H9 (cell line): ENCODE measurements at regions not wholly inside any gene's neighbourhood (a gene's known extent, or its start where the extent isn't known, plus 50 kb on each side); places are given as distances from the start of the nearest gene placed in this dataset.
"Not testable (repeated sequence)": the region's sequence is repeated elsewhere in the genome, so short reads cannot be mapped to it uniquely, and the experiment has no call there.

Experiments
- DNase-seq: peaks from one replicate; pipeline ENCODE4 v3.0.0-alpha.2; 2017
- H2AFZ ChIP-seq: one replicate; pipeline ENCODE4 v1.6.1; 2013; ENCODE audit warnings: mild to moderate bottlenecking, low read length, control low read depth, moderate library complexity
- H2AK5ac ChIP-seq: 2 replicates; pipeline ENCODE4 v1.6.1; 2013; ENCODE audit warnings: low read length, control low read depth, mixed read lengths; ENCODE audit not compliant: insufficient read length
- H2BK120ac ChIP-seq: one replicate; pipeline ENCODE4 v1.6.1; 2013; ENCODE audit warnings: low read depth, mild to moderate bottlenecking, low read length, control low read depth, inconsistent platforms; ENCODE audit not compliant: poor library complexity, severe bottlenecking
- H2BK12ac ChIP-seq: 2 replicates; pipeline ENCODE4 v1.6.1; 2013; ENCODE audit warnings: low read length, control low read depth, mixed read lengths, low read depth; ENCODE audit not compliant: insufficient read length
- H2BK15ac ChIP-seq: 2 replicates; pipeline ENCODE4 v1.6.1; 2013; ENCODE audit warnings: low read depth, low read length, control low read depth
- H2BK20ac ChIP-seq: one replicate; pipeline ENCODE4 v1.6.1; 2013; ENCODE audit warnings: low read depth, mild to moderate bottlenecking, low read length, control low read depth, inconsistent platforms; ENCODE audit not compliant: poor library complexity, severe bottlenecking
- H2BK5ac ChIP-seq: 2 replicates; pipeline ENCODE4 v1.6.1; 2013; ENCODE audit warnings: low read length, control low read depth, mixed read lengths; ENCODE audit not compliant: insufficient read length
- H3K14ac ChIP-seq: 2 replicates; pipeline ENCODE4 v1.6.1; 2013; ENCODE audit warnings: low read length, control low read depth; ENCODE audit not compliant: insufficient read depth
- H3K18ac ChIP-seq: 2 replicates; pipeline ENCODE4 v1.6.1; 2013; ENCODE audit warnings: low read depth, mild to moderate bottlenecking, mixed read lengths, low read length, control low read depth; ENCODE audit not compliant: insufficient read length
- H3K23ac ChIP-seq: 2 replicates; pipeline ENCODE4 v1.6.1; 2013; ENCODE audit warnings: low read length, control low read depth, mixed read lengths, low read depth; ENCODE audit not compliant: insufficient read length
- H3K23me2 ChIP-seq: 2 replicates; pipeline ENCODE4 v1.6.1; 2013; ENCODE audit warnings: low read depth, mild to moderate bottlenecking, mixed read lengths, low read length, control low read depth; ENCODE audit not compliant: insufficient read length, poor library complexity, severe bottlenecking
- H3K27ac ChIP-seq: 2 replicates; pipeline ENCODE4 v1.5.1; 2013; ENCODE audit warnings: low read length, control low read depth, mixed read lengths, low read depth; ENCODE audit not compliant: insufficient read length
- H3K27me3 ChIP-seq: 2 replicates; pipeline ENCODE4 v1.6.1; 2013; ENCODE audit warnings: low read length, control low read depth, inconsistent platforms; ENCODE audit not compliant: insufficient read depth
- H3K4ac ChIP-seq: 2 replicates; pipeline ENCODE4 v1.6.1; 2013; ENCODE audit warnings: low read depth, mild to moderate bottlenecking, control low read depth, inconsistent platforms, low read length, moderate library complexity
- H3K4me1 ChIP-seq: 2 replicates; pipeline ENCODE4 v1.6.1; 2013; ENCODE audit warnings: low read length, control low read depth, inconsistent platforms; ENCODE audit not compliant: insufficient read depth
- H3K4me2 ChIP-seq: 2 replicates; pipeline ENCODE4 v1.6.1; 2013; ENCODE audit warnings: low read length, control low read depth, mixed read lengths; ENCODE audit not compliant: insufficient read length, insufficient read depth
- H3K56ac ChIP-seq: 2 replicates; pipeline ENCODE4 v1.6.1; 2013; ENCODE audit warnings: low read depth, mild to moderate bottlenecking, mixed read lengths, low read length, control low read depth; ENCODE audit not compliant: insufficient read length
- H3K79me1 ChIP-seq: 2 replicates; pipeline ENCODE4 v1.6.1; 2013; ENCODE audit warnings: low read depth, mild to moderate bottlenecking, moderate library complexity, low read length, control low read depth, inconsistent platforms; ENCODE audit not compliant: insufficient read depth, poor library complexity, severe bottlenecking
- H3K79me2 ChIP-seq: 2 replicates; pipeline ENCODE4 v1.6.1; 2013; ENCODE audit warnings: low read length, control low read depth, inconsistent platforms; ENCODE audit not compliant: insufficient read depth
- H3K9ac ChIP-seq: 2 replicates; pipeline ENCODE4 v1.6.1; 2013; ENCODE audit warnings: low read length, control low read depth, mixed read lengths; ENCODE audit not compliant: insufficient read length; ENCODE audit errors: extremely low read depth
- H3K9me3 ChIP-seq: one replicate; pipeline ENCODE4 v1.6.1; 2013; ENCODE audit warnings: low read depth, low read length, inconsistent platforms; ENCODE audit not compliant: control insufficient read depth
- H3T11ph ChIP-seq: one replicate; pipeline ENCODE4 v1.6.1; 2013; ENCODE audit warnings: mild to moderate bottlenecking, low read length, control low read depth, inconsistent platforms
- H4K20me1 ChIP-seq: one replicate; pipeline ENCODE4 v1.6.1; 2013; ENCODE audit not compliant: control insufficient read depth, insufficient read length, insufficient read depth
- H4K5ac ChIP-seq: 2 replicates; pipeline ENCODE4 v1.6.1; 2013; ENCODE audit warnings: low read depth, mild to moderate bottlenecking, mixed read lengths, low read length, control low read depth; ENCODE audit not compliant: insufficient read length
- H4K8ac ChIP-seq: replicated peaks from 2 replicates; pipeline ENCODE4 v1.6.1; 2013; ENCODE audit warnings: low read length, control low read depth, mixed read lengths, low read depth; ENCODE audit not compliant: insufficient read length
- H4K91ac ChIP-seq: 2 replicates; pipeline ENCODE4 v1.6.1; 2013; ENCODE audit warnings: low read depth, mild to moderate bottlenecking, moderate library complexity, mixed read lengths, low read length, control low read depth; ENCODE audit not compliant: insufficient read length
- H3K27ac Mint-ChIP-seq, 3 experiments: 2 replicates in 2 of 3; 3 replicates in 1 of 3; pipeline ENCODE4 v1.8.0; 2020 to 2021; ENCODE audit warnings: mixed read lengths in 3 of 3, mild to moderate bottlenecking in 1 of 3, moderate library complexity in 1 of 3
- H3K27me3 Mint-ChIP-seq: 2 replicates; pipeline ENCODE4 v1.8.0; 2021; ENCODE audit warnings: low read depth, mild to moderate bottlenecking, moderate library complexity, mixed read lengths
- H3K36me3 Mint-ChIP-seq, 3 experiments: 2 replicates in 2 of 3; 3 replicates in 1 of 3; pipeline ENCODE4 v1.8.0; 2020 to 2021; ENCODE audit warnings: low read depth in 3 of 3, mixed read lengths in 3 of 3; ENCODE audit not compliant: insufficient read depth in 1 of 3
- H3K4me1 Mint-ChIP-seq, 2 experiments: 2 replicates each; pipeline ENCODE4 v1.8.0; 2020; ENCODE audit warnings: mixed read lengths in 2 of 2
- H3K4me3 Mint-ChIP-seq, 2 experiments: 2 replicates in 1 of 2; 3 replicates in 1 of 2; pipeline ENCODE4 v1.8.0; 2020 to 2021; ENCODE audit warnings: mild to moderate bottlenecking in 2 of 2, mixed read lengths in 2 of 2, moderate library complexity in 1 of 2
- H3K9me3 Mint-ChIP-seq, 2 experiments: 2 replicates in 1 of 2; 3 replicates in 1 of 2; pipeline ENCODE4 v1.8.0; 2020; ENCODE audit warnings: mild to moderate bottlenecking in 2 of 2, mixed read lengths in 2 of 2, moderate library complexity in 1 of 2
- WGBS: extraction: QIAGEN DNeasy Blood & Tissue Kit; methylation state at CpG from one replicate; pipeline ENCODE4 v1.1.7; 2013; ENCODE audit warnings: missing lambda C conversion rate, low lambda C conversion rate, mixed read lengths; ENCODE audit not compliant: insufficient read length; ENCODE audit errors: extremely low coverage; 5-methylcytosine and 5-hydroxymethylcytosine counted together

DNA sequence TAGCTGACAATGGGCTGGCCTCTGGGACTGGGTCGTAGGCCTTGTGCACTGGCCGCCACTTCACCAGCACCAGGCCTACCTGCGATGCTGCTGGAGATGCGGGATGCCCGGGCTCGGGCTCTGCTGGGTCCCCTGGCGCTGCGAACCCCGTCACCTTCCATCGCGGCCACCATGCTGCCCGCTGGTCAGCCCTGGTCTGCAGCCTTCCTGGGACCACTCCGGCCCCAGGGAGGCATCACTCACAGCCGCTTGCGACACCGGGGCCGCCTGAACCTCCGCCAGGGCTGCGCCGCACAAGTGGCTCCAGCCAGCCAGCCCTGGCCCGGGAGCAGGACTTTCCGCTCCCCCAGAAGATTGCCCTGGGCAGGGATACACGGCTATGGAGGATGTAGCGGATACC is 78.1 kb upstream of the ZNF337 start:
- H3K27ac ChIP-seq, H3K23ac ChIP-seq, H3K56ac ChIP-seq, H3K4me1 ChIP-seq, H3K9me3 Mint-ChIP-seq, H3K4me2 ChIP-seq, H2AK5ac ChIP-seq, H3K79me2 ChIP-seq, H2BK5ac ChIP-seq, H3K27me3 ChIP-seq, H2BK20ac ChIP-seq, H2AFZ ChIP-seq, DNase-seq, H3K36me3 Mint-ChIP-seq, H2BK12ac ChIP-seq, H3K4ac ChIP-seq, H3K79me1 ChIP-seq, H2BK15ac ChIP-seq, H3K18ac ChIP-seq, H3K27me3 Mint-ChIP-seq, H3K14ac ChIP-seq, H4K8ac ChIP-seq, H4K20me1 ChIP-seq, H4K91ac ChIP-seq, H3K27ac Mint-ChIP-seq, H2BK120ac ChIP-seq, H4K5ac ChIP-seq, H3K23me2 ChIP-seq, H3T11ph ChIP-seq, H3K4me1 Mint-ChIP-seq, H3K4me3 Mint-ChIP-seq, H3K9me3 ChIP-seq, H3K9ac ChIP-seq: not testable (repeated sequence)
- WGBS = no CpG with 5 or more reads among the region's 24 CpGs

DNA sequence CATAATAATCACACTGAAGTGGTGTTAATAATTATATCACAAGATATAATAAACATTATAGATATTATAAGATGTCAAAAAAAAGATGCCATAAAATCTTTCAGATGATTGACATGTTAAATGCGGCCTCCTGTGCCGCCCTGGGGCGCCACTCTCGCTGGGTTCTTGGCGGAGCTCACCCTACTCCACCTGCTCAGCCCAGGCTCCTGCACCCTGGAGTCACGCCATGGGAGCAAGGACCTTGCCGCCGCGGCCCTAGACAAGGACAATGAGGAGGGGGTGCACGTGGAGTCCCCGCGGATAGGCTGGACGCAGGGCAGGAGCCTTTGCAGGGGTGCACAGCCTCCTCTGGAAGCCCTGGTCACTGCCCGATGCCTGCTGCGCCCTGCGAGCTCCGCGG is 77.5 kb upstream of the ZNF337 start:
- H3K9me3 Mint-ChIP-seq, H3K4me1 Mint-ChIP-seq, H3K14ac ChIP-seq, H4K91ac ChIP-seq, H2BK5ac ChIP-seq, H3K9me3 ChIP-seq, H4K5ac ChIP-seq, H3T11ph ChIP-seq, H2BK120ac ChIP-seq, H3K36me3 Mint-ChIP-seq, H3K4me3 Mint-ChIP-seq, H2BK15ac ChIP-seq, H2BK20ac ChIP-seq, H3K9ac ChIP-seq, H3K79me2 ChIP-seq, H3K23ac ChIP-seq, H3K56ac ChIP-seq, H2AFZ ChIP-seq, H3K23me2 ChIP-seq, H2AK5ac ChIP-seq, H3K27ac Mint-ChIP-seq, H3K18ac ChIP-seq, DNase-seq, H3K4ac ChIP-seq, H3K27me3 Mint-ChIP-seq, H3K4me2 ChIP-seq, H4K20me1 ChIP-seq, H3K27me3 ChIP-seq, H4K8ac ChIP-seq, H3K79me1 ChIP-seq, H3K4me1 ChIP-seq, H3K27ac ChIP-seq, H2BK12ac ChIP-seq: not testable (repeated sequence)
- no CpG with 5 or more reads among the region's 18 CpGs for WGBS

DNA sequence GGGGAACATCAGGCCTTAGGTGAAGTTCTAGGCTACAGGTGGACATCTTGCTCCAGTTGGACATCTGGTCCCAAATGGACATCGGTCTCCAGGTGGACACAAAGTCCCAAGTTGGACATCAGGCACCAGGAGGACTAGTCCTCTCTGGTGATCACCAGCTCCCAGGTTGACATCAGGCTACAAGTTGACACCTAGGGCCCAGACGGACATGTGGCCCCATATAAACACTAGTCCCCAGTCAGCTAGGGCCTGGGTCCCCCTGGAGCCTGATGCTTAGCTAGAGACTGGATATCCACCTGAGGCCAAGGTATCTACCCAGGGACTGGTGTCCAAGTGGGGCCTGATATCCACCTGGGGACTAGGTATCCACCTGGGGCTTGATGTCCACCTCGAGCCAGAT is 75.8 kb upstream of the ZNF337 start:
- H3T11ph ChIP-seq, H3K4me2 ChIP-seq, H3K27me3 ChIP-seq, H3K23ac ChIP-seq, H2BK20ac ChIP-seq, H2BK15ac ChIP-seq, H2AK5ac ChIP-seq, H2BK12ac ChIP-seq, H3K14ac ChIP-seq, H2AFZ ChIP-seq, H4K5ac ChIP-seq, H3K9me3 ChIP-seq, H3K18ac ChIP-seq, H3K79me2 ChIP-seq, H3K56ac ChIP-seq, H3K27ac Mint-ChIP-seq, DNase-seq, H3K79me1 ChIP-seq, H3K27me3 Mint-ChIP-seq, H2BK5ac ChIP-seq, H4K8ac ChIP-seq, H3K27ac ChIP-seq, H4K20me1 ChIP-seq, H2BK120ac ChIP-seq, H3K9ac ChIP-seq, H4K91ac ChIP-seq, H3K4me1 Mint-ChIP-seq, H3K4me1 ChIP-seq, H3K23me2 ChIP-seq, H3K4me3 Mint-ChIP-seq, H3K36me3 Mint-ChIP-seq, H3K4ac ChIP-seq, H3K9me3 Mint-ChIP-seq: not testable (repeated sequence)
- WGBS = no CpG with 5 or more reads among the region's 3 CpGs
